GM18861 (cell line): ENCODE measurements at regions not wholly inside any gene's neighbourhood (a gene's known extent, or its start where the extent isn't known, plus 50 kb on each side); places are given as distances from the start of the nearest gene placed in this dataset.
"Not testable (repeated sequence)": the region's sequence is repeated elsewhere in the genome, so short reads cannot be mapped to it uniquely, and the experiment has no call there.

Experiments
- ATAC-seq: cut with Tn5 transposase; IDR thresholded peaks from one replicate; pipeline ENCODE4 v1.9.1; 2021; ENCODE audit not compliant: unreplicated experiment

DNA sequence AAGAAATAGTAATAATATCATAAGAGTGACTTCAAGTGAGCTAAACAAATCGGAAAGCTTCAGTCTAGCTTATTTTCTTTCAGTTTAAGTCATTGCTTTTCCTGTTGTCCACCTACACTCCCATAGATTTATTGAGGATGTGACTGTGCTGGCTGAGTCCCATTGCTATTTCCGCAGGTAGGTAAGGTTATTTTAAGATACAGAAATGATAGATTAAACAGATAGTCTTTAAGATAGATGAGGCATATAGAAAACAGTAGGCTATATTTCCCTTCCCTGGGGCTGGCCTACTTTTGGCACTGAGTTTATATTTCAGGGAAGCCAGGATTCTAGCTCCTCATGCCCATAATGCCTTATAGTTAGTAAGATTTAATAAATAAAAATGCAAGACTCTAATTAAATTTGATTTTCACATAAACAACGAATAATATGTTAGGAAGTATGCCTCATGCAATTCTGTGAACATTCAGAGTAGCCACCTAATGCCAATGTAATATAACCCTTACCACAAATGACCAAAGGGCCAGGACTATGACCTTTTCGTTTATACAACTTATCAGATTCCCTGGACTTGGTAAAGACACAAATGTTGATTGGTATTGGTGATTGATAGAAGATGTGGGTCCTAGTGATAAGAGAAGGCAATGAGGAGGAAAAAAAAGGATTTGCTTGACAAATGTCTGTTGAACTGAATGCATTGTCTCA lies 1079.3 kb downstream of the EPHA7 start:
- ATAC-seq = no peak

DNA sequence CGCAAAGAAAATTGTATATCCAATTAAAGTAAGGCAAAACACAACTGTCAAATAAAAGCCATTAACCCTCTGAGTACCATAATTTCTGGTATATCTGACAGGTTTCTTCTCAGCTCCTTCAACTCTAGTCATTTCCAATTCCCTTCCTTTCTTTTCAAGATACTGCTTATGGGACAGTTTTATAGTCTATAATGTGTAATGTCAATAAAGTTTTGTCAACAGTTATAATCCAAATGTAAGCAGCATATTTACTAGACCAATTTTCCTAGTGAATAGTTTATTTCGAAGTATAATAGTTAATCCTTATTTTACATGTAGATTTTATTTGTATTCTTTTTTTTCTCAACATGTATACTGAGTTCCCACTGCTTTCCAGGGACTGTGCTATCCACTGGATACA lies 1081.8 kb downstream of the EPHA7 start:
- ATAC-seq = no peak

- ATAC-seq = no peak
These were observed 1090.0 kb downstream of the EPHA7 start for GRCh38 chr6:92329208-92329847.

GRCh38 chr6:92315312-92315711 lies 1104.0 kb downstream of the EPHA7 start:
- no peak for ATAC-seq

- ATAC-seq = no peak
These were observed 1122.3 kb downstream of the EPHA7 start for GRCh38 chr6:92297101-92297500.

DNA sequence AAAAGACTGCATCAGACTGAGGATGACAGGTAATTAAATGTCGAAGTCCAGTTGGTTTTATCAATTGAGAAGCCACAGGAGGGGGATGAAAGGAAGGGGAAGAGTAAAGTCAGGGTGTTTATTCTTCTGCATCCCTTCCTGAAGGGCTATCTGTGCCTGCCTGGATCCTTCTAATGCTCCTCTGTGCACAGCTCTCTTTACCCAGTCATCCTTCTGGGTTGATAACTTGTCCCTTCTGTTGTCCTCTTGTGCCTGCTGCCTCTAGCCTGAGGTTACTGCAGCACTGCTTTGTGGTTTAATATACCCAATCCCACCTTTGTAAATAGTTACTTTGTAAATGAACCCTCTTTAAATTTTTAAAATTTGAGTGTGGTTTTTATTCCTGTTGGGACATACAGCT lies 1127.3 kb downstream of the EPHA7 start:
- ATAC-seq = no peak

DNA sequence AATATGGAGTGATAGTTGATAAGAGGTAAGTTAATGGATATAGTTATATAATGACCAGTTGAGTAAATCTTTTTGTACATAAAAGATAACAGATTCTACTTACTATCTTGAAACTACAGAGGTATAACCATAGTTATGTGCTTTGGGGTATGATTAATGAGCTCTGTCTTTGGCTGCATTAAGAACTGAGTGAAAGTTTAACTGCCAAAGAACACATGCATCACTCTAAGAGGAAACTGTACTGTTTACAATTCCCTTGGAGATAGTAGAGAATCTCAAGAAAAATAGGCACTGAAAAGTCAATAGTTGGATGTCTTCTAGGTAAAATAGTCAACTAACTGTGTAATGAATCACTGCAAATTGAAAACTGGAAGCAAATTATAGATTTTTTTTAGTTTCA lies 1129.5 kb downstream of the EPHA7 start:
- no peak for ATAC-seq

- no peak for ATAC-seq
These were observed 1137.7 kb downstream of the EPHA7 start for GRCh38 chr6:92281571-92282076.

DNA sequence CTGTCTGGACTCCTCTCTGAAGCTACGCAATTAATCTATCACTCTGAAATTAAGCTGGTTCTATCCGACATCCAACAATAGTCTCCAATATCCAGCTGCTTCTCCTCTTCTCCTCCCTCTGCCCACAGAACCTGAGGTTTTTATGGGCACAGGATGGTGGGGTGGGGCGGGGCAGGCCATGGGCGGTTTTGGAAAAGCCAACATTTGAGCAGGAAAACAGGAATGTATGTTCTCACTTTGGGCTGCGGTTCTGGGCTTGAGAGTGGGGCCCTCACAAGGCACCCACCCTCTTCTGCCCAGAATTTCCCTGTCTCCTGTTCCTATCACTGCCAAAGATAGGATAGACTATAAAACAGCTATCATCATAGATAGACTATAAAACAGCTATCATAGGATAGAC lies 1144.2 kb downstream of the EPHA7 start:
- no peak for ATAC-seq

GRCh38 chr6:92274588-92274987 lies 1144.8 kb downstream of the EPHA7 start:
- ATAC-seq = no peak

DNA sequence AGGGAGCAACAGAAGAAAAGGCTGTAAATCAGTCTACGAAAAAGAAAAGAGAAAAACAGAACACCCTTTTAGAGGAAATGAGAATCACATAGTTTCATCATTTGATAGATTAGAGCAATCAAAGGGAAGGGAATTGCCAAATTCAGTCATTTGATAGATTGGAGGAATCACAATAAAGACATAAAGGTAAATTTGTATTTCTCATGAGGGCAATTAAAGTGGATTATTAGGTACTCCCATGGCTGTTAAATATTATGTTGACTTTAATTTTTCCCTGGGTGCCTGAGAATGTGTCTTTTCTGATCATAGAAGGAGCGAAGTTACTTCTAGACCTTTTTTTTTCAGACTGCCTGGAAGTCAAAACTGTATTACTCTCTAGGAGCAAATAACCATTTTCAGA lies 1145.7 kb downstream of the EPHA7 start:
- ATAC-seq = no peak

GRCh38 chr6:92271091-92271490 lies 1148.3 kb downstream of the EPHA7 start:
- no peak for ATAC-seq

- ATAC-seq = no peak
These were observed 1149.0 kb downstream of the EPHA7 start for GRCh38 chr6:92270365-92270764.

- ATAC-seq = no peak
These were observed 1152.0 kb downstream of the EPHA7 start for GRCh38 chr6:92267335-92267734.

GRCh38 chr6:92263864-92264263 lies 1155.5 kb downstream of the EPHA7 start:
- ATAC-seq = no peak

DNA sequence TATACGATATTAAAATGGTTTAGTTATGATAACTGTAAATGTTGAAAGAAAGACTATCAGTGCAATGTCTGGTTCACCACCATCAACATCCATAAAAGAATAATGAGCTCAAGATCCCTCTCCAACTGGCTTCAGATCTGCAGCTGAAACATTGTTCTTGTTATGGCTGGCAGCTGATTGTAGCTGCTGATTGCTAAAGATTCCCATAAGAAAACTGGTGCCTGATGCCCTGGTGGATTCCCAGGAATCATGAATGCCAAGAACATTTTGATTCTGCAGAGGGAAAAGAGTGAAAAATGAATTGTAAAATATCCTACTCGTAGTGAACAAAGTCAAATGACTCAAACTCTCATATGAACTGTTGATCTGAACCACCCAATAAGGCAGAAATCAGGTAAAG lies 1160.2 kb downstream of the EPHA7 start:
- ATAC-seq = no peak

- ATAC-seq = no peak
These were observed 1176.0 kb downstream of the EPHA7 start for GRCh38 chr6:92243315-92243714.

- no peak for ATAC-seq
These were observed 1188.1 kb downstream of the EPHA7 start for GRCh38 chr6:92231171-92231701.

DNA sequence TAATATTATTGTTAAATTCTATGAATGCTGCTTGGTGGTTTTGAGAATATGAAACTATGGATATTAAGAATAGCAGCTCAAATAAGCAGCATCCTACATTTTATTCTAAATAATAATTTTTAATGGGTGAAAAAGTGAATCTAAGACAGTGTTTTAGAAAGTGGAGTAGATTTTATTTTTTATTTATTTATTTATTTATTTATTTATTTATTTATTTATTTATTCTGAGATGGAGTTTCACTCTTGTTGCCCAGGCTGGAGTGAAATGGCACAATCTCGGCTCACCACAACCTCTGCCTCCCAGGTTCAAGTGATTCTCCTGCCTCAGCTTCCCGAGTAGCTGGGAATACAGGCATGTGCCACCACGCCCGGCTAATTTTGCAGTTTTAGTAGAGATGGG lies 1199.4 kb downstream of the EPHA7 start:
- not testable (repeated sequence) for ATAC-seq

DNA sequence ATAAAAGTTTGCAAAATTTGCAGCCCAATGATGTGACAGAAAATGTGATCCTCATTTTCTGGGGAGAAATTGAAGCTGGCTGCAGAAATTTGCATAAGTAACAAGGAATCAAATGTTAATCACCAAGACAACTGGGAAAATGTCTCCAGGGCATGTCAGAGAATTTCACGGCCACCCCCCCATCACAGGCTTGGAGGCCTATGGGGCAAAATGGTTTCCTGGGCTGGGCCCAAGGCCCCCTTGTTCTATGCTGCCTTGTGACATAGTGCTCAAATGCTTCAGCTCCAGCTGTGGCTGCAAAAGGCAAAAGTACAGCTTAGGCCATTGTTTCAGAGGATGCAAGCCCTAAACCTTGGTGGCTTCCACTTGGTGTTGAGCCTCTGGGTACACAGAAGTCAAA lies 1202.6 kb downstream of the EPHA7 start:
- ATAC-seq = no peak

GRCh38 chr6:92201618-92202017 lies 1217.7 kb downstream of the EPHA7 start:
- ATAC-seq = no peak

DNA sequence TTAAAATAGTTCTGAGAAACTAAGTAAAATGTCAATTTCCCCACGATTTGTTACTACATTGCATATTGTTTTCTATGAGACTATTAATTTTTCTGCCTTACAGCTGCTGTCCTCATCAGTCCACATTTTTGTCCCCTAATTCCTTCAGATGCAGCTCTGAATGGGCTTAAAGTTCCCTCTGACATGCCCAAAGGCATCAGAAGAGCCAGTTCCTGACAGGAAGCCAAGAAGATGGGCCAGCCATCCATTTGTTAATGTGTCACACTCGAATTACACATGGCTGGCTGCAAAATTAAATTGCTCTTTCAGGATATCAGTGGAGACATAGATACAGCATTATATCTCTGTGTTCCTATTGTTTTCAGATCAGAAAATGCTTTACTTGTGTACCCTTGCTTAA lies 1223.0 kb downstream of the EPHA7 start:
- ATAC-seq = no peak
